VCaP (cell line): ENCODE measurements at regions not wholly inside any gene's neighbourhood (a gene's known extent, or its start where the extent isn't known, plus 50 kb on each side); places are given as distances from the start of the nearest gene placed in this dataset.

Experiments
- H3K27ac ChIP-seq: fragments of 450-650 bp; 2 replicates; pipeline ENCODE4 v1.5.1; 2017
- TF ChIP-seq, protein P1 (sequence below): fragments of 450-650 bp; conservative IDR thresholded peaks from 2 replicates; pipeline ENCODE4 v1.5.1; 2017; ENCODE audit warnings: mild to moderate bottlenecking, moderate library complexity

DNA sequence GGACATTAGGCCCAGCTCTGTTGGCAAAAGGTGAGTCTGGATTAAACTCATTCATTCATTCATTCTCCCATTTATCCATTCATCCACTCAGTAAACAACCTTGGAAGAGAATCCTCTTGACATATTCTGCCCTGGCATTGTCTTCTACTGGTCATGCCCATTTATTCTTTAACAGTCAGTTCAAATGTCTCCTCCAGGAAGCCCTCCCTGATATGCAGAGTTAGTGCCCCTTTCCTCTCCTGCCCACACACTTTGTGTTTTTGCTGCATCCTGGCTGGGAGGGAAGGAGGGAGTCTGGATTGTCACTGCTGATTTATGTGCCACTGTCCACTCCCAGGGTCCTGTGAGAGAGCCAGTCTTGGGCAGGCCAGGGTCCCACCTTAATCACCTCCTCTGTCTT lies 600.3 kb downstream of the MATN1 start:
- H3K27ac ChIP-seq, result no peak overlapping the region
- TF ChIP-seq, protein P1, sequence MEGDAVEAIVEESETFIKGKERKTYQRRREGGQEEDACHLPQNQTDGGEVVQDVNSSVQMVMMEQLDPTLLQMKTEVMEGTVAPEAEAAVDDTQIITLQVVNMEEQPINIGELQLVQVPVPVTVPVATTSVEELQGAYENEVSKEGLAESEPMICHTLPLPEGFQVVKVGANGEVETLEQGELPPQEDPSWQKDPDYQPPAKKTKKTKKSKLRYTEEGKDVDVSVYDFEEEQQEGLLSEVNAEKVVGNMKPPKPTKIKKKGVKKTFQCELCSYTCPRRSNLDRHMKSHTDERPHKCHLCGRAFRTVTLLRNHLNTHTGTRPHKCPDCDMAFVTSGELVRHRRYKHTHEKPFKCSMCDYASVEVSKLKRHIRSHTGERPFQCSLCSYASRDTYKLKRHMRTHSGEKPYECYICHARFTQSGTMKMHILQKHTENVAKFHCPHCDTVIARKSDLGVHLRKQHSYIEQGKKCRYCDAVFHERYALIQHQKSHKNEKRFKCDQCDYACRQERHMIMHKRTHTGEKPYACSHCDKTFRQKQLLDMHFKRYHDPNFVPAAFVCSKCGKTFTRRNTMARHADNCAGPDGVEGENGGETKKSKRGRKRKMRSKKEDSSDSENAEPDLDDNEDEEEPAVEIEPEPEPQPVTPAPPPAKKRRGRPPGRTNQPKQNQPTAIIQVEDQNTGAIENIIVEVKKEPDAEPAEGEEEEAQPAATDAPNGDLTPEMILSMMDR, result no peak

DNA sequence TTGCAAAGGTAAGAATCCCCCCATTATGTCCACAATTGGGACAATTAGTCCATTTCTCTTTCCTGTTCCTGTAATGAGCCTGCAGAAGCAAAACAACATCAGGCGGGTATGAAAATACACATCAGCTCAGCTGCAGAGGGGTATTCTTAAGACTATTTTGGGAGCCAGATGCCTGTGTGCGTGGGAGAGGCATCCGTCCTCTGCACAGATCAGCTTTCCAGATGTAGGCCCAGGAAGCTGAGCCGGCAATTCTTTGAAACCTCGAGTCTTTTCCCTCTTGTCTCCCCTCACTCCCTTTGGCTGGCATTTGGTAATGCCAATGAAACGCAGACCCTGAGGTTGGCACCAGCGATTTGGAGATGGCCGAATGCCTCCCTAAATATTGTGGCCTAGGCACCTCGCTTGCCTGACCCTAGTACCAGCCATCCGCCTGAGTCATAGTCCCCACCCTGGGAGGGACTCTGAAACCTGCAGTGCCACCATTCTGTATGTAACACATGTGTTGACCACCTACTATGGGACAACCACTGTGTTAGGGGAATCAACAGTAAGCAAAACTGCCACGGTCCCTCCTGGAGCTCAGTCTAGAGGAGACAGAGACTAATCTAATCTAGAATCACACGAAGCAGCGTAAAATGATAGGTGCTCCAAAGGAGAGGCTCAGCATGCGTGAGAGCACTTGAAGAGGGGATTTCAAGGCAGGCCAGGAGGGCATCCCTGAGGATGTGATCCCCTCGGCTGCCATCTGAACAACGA lies 603.0 kb downstream of the MATN1 start:
- TF ChIP-seq, protein P1, result no peak
- H3K27ac ChIP-seq, result no peak overlapping the region

DNA sequence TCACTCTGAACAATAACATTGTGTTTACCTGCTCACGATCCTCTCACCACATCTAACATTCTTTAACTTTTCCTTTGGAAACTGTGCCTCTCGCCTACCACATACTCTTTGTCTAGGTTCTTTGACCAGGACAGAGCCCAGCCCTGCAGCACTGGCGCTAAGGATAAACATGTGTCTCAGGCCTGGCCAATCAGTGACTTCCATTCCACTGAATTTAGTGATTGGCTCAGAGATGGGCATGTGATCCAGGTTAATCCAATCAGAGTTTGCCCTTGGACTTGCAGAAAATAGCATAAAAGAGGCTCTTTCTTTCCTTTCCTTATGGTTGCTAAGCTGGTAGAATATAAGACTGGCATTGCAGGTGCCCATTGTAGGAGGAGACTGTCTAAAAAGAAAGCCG lies 605.7 kb downstream of the MATN1 start:
- TF ChIP-seq, protein P1, result no peak
- no peak overlapping the region for H3K27ac ChIP-seq

DNA sequence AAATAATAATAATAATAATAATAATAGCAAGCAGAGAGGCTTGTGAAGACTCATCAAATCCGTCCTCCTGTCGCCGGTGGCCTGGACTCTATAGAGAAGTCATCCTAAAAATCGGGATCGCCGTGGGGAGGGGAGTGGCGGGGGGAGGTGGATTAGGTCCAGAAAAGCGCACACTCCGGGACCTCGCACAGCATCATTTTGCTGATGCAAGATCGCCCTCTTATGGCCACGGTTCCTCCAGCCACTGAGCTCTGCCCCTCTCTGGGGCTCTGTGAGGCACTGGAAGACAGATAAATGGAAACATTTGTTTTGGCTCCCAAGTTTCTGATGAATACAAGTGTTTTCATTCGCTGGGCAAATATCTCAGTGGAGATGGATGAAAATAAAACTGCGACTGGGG lies 612.0 kb downstream of the MATN1 start:
- TF ChIP-seq, protein P1, result peak; percentile 83
- H3K27ac ChIP-seq, result no peak overlapping the region

DNA sequence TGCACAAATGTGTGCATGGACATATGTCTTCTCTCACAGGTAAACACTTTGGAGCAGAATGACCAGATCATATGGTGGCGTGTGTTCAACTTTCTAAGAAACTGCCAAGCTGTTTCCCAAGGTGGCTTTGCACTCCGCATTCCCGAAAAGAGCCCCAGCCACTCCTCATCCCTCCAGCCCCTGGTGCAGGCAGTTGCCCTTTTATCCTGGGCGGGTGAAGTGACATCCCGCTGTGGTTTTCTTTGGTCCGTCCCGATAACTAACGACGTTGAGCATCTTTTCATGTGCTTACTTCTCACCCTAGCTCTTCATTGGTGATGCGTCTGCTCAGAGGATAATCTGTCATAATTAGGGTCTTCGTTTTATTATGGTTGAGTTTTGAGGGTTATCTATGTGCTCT lies 612.5 kb downstream of the MATN1 start:
- TF ChIP-seq, protein P1, result no peak
- H3K27ac ChIP-seq, result no peak overlapping the region

DNA sequence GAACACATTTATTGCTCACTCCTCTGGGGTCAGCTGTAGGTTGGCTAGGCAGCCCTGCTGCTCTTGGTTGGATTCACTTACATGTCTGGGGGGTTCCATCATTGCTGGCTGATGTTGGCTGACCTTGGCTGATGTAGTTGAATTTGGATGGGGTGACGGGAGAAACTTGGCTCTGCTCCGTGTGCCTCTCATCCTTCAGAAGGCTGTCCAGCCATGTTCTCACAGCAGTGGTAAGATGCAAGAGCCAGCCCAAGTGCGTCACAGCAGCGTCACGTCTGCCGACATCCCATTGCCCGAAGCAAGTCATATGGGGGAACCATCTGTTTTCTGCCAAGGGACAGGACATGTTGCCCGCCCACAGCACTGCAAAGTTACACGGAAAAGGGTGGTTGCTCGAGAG lies 613.5 kb downstream of the MATN1 start:
- no peak overlapping the region for H3K27ac ChIP-seq
- TF ChIP-seq, protein P1, result no peak

DNA sequence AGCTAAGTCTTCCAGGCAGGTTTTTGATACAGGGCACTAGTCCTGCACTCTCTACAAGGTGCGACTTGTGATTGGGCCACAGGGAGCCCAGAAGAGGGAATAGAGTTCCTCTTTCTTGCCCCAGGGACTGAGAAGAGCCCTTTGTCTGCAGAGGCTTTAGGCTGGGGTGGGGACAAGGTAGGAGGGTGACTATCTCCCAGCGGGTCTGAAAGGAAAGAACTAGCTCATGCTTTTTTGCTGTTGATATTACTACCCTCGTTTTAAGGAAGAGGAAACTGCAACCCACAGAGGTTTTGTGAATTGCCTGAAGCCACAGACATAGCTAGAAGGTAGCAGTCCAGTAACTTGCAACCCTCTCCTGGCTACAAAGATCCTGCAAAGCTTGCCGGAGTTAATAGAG lies 615.2 kb downstream of the MATN1 start:
- no peak overlapping the region for H3K27ac ChIP-seq
- TF ChIP-seq, protein P1, result no peak
